GM12801 (cell line): ENCODE measurements at regions not wholly inside any gene's neighbourhood (a gene's known extent, or its start where the extent isn't known, plus 50 kb on each side); places are given as distances from the start of the nearest gene placed in this dataset.

ENCODE experiments used
- TF ChIP-seq, protein P1 (sequence below): IDR thresholded peaks from one replicate; pipeline ENCODE4 v1.5.1; 2011; ENCODE audit warnings: control low read depth; ENCODE audit not compliant: insufficient read length; ENCODE audit errors: extremely low read depth

GRCh38 chr4:3360777-3361176 is 68.0 kb downstream of the RGS12 start:
- TF ChIP-seq, protein P1, sequence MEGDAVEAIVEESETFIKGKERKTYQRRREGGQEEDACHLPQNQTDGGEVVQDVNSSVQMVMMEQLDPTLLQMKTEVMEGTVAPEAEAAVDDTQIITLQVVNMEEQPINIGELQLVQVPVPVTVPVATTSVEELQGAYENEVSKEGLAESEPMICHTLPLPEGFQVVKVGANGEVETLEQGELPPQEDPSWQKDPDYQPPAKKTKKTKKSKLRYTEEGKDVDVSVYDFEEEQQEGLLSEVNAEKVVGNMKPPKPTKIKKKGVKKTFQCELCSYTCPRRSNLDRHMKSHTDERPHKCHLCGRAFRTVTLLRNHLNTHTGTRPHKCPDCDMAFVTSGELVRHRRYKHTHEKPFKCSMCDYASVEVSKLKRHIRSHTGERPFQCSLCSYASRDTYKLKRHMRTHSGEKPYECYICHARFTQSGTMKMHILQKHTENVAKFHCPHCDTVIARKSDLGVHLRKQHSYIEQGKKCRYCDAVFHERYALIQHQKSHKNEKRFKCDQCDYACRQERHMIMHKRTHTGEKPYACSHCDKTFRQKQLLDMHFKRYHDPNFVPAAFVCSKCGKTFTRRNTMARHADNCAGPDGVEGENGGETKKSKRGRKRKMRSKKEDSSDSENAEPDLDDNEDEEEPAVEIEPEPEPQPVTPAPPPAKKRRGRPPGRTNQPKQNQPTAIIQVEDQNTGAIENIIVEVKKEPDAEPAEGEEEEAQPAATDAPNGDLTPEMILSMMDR: no peak

- TF ChIP-seq, protein P1: no peak
Measured at GRCh38 chr4:3361406-3361805, 68.6 kb downstream of the RGS12 start.

GRCh38 chr4:3361896-3362295 is 69.1 kb downstream of the RGS12 start:
- TF ChIP-seq, protein P1: no peak

DNA sequence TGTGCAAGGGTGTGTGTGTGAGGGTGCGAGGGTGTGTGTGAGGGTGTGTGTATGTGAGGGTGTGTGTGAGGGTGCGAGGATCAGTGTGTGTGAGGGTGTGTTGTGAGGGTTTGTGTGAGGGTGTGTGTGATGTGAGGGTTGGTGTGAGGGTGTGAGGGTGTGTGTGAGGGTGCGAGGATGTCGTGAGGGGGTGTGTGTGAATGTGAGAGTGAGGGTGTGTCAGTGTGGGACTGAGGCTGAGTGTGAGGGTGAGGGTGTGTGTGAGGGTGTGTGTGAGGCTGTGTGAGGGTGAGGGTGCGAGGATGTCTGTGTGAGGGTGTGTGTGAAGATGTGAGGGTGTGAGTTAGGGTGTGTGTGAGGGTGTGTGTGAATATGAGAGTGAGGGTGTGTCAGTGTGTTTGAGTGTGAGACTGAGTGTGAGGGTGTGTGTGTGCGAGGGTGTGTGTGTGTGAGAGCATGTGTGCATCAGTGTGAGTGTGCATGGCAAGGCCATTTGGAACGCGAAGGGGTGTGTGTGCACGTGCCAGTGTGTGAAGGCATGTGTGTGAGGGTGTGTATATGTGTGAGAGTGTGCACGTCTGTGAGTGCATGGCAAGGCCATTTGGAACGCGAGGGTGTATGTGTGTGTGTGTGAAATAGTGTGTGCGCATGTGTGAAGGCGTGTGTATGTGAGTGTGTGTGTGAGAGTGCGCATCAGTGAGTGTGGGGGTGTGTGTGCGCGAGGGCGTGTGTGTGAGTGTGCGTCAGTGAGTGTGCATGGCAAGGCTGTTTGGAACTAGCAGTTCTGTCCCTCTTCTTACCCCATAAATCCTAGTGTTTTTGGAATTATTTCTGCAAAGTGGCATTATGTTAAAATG is 69.8 kb downstream of the RGS12 start:
- TF ChIP-seq, protein P1: no peak

GRCh38 chr4:3363411-3364141 is 70.8 kb downstream of the RGS12 start:
- TF ChIP-seq, protein P1: no peak

- TF ChIP-seq, protein P1: no peak
Measured at GRCh38 chr4:3364199-3364598, 71.4 kb downstream of the RGS12 start.

DNA sequence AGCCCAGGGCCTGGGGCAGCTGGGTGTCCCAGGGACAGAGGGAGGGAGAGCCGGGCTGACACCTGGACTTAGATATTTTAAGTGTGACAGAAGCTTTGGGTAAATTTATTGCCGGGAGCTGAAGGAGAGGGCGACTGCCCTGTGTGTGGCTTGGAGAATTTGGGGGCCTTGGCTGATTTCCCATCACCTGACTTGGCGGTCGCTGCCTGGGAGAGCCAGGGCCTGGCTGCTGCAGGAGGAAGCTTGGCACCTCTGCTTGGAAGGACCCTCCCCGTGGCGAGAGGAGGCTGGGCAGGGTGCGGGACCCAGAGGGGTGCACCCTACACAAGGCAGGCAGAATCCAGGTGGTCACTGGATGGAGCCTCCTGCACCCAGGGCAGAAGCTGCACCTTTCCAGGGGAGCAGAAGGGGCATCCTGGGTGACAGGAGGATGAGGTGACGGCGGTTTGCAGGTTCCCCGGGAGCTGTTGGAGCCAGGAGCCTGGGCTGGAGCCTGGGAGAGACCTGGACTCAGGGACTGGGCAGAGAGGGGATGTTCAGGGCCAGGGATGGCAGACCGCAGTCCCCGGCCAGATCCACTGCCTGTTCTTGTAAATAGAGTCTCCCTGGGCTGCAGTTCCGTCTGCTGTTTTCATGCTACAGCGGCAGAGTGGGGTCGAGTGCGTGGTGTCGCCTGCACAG is 72.0 kb downstream of the RGS12 start:
- TF ChIP-seq, protein P1: no peak
